ENCODE measurements at regions not wholly inside any gene's neighbourhood (a gene's known extent, or its start where the extent isn't known, plus 50 kb on each side); places are given as distances from the start of the nearest gene placed in this dataset.

GRCh38 chr9:96034553-96035122 lies 159.1 kb downstream of the ERCC6L2 start:
- H3K4me3 ChIP-seq (ENCODE audit: low read depth, low read length, poor library complexity, severe bottlenecking): no peak overlapping the region
- TF ChIP-seq, protein P1, sequence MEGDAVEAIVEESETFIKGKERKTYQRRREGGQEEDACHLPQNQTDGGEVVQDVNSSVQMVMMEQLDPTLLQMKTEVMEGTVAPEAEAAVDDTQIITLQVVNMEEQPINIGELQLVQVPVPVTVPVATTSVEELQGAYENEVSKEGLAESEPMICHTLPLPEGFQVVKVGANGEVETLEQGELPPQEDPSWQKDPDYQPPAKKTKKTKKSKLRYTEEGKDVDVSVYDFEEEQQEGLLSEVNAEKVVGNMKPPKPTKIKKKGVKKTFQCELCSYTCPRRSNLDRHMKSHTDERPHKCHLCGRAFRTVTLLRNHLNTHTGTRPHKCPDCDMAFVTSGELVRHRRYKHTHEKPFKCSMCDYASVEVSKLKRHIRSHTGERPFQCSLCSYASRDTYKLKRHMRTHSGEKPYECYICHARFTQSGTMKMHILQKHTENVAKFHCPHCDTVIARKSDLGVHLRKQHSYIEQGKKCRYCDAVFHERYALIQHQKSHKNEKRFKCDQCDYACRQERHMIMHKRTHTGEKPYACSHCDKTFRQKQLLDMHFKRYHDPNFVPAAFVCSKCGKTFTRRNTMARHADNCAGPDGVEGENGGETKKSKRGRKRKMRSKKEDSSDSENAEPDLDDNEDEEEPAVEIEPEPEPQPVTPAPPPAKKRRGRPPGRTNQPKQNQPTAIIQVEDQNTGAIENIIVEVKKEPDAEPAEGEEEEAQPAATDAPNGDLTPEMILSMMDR (IDR thresholded peaks at IDR 0.05; ENCODE audit: low read length): no peak
- no peak for TF ChIP-seq EZH2 (IDR thresholded peaks at IDR 0.05; ENCODE audit: borderline replicate concordance, low read length)
- no peak overlapping the region for H3K27ac ChIP-seq (ENCODE audit: low read depth, low read length, poor library complexity, severe bottlenecking)
- H3K4me2 ChIP-seq (ENCODE audit: low read length): no peak overlapping the region
- no peaks in the 10 kb centered on the region for H3F3A ChIP-seq (ENCODE audit: insufficient read depth, low read length)
- no peaks in the 10 kb centered on the region for H3K36me3 ChIP-seq (ENCODE audit: insufficient read depth, low read length)
- H3K9ac ChIP-seq (ENCODE audit: low read length): no peak overlapping the region
- H4K20me1 ChIP-seq (ENCODE audit: insufficient read depth, low read length): no peaks in the 10 kb centered on the region
- no peaks in the 10 kb centered on the region for H3K9me3 ChIP-seq (ENCODE audit: low read length)
- peaks cover 4% of the 10 kb centered on the region; the same call in 1 of the 2 replicates for H3K27me3 ChIP-seq (ENCODE audit: insufficient read depth, low read length)
- no peaks in the 10 kb centered on the region for H3K79me2 ChIP-seq (ENCODE audit: insufficient read depth, low read length)
- H2AFZ ChIP-seq (ENCODE audit: low read length): no peak overlapping the region
- H3K4me1 ChIP-seq (ENCODE audit: insufficient read depth, low read length, severe bottlenecking): no peaks in the 10 kb centered on the region
- no peaks in the 10 kb centered on the region for H3K9me2 ChIP-seq (ENCODE audit: low read depth, low read length)

DNA sequence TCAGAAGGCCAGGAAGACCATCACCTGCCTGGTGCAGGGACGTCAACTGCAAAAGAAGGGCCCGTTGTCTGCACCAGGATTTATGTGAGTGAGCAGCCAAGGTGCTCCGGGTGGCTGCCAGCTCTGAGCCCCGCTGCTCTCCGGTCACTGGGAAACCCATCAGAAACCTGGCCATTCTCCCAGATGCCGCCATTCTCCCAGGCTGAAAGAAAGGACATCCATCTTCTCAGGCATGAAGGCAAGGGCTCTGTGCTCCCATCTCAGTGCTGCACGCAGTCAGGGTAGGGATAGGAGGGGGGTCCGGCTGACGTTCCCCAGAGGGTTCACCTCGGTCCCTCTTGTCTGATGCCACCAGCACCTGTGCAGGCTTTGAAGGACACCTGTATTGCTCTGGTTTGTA lies 158.4 kb downstream of the ERCC6L2 start:
- H3K9ac ChIP-seq (ENCODE audit: low read length): no peak overlapping the region

DNA sequence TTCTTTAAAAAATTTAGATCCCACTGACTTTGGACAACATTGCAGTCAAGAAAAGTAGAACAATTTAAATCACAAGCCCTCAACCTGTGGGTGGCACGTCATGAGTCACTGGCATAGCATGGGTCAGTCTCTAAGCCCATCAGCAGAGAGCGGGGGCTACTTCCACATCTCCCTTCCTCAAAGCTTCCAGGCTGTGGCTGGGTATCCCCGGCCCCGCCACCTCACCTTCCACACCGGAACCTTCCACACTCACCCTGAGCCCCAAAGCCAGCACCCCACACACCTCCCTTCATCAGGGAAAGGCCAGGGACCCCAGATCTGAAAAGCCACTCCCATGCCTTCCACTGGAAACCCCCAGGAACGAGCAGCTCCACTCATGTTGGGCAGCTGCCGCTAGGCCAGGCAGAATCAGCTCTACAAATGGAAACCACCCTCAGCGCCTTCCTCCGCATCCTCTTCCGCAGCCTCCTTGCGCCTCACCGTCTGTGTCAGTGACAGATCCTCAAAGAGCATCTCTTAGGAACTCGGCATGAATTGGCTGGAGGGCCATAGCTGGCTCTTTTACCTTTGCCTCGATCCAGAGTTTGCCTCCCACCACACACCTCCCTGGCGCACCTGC lies 156.5 kb downstream of the ERCC6L2 start:
- H3K9ac ChIP-seq (ENCODE audit: low read length): no peak overlapping the region
- no peaks in the 10 kb centered on the region for H3K36me3 ChIP-seq (ENCODE audit: insufficient read depth, low read length)
- no peaks in the 10 kb centered on the region for H4K20me1 ChIP-seq (ENCODE audit: insufficient read depth, low read length)
- H3K27me3 ChIP-seq (ENCODE audit: insufficient read depth, low read length): peaks cover 4% of the 10 kb centered on the region; the same call in 1 of the 2 replicates
- no peaks in the 10 kb centered on the region for H3K9me3 ChIP-seq (ENCODE audit: low read length)
- H3K79me2 ChIP-seq (ENCODE audit: insufficient read depth, low read length): no peaks in the 10 kb centered on the region
- no peak overlapping the region for H3K27ac ChIP-seq (ENCODE audit: low read depth, low read length, poor library complexity, severe bottlenecking)
- no peak overlapping the region for H3K4me3 ChIP-seq (ENCODE audit: low read depth, low read length, poor library complexity, severe bottlenecking)
- no peaks in the 10 kb centered on the region for H3K4me1 ChIP-seq (ENCODE audit: insufficient read depth, low read length, severe bottlenecking)
- H3K4me2 ChIP-seq (ENCODE audit: low read length): no peak overlapping the region
- H3K9me2 ChIP-seq (ENCODE audit: low read depth, low read length): no peaks in the 10 kb centered on the region
- H3F3A ChIP-seq (ENCODE audit: insufficient read depth, low read length): no peaks in the 10 kb centered on the region
- H2AFZ ChIP-seq (ENCODE audit: low read length): no peak overlapping the region
- TF ChIP-seq, protein P1 (IDR thresholded peaks at IDR 0.05; ENCODE audit: low read length): no peak
- no peak for TF ChIP-seq EZH2 (IDR thresholded peaks at IDR 0.05; ENCODE audit: borderline replicate concordance, low read length)

More for the DNA sequence above, 158.4 kb downstream of the ERCC6L2 start:
- Histone ChIP-seq H3K4me3 (ENCODE audit: low read depth, low read length, poor library complexity, severe bottlenecking) (no peak overlapping the region), H3K27me3 (ENCODE audit: insufficient read depth, low read length) (peaks cover 4% of the 10 kb centered on the region; the same call in 1 of the 2 replicates), H2AFZ (ENCODE audit: low read length) (no peak overlapping the region), H3F3A (ENCODE audit: insufficient read depth, low read length) (no peaks in the 10 kb centered on the region), H3K36me3 (ENCODE audit: insufficient read depth, low read length) (no peaks in the 10 kb centered on the region), H3K4me2 (ENCODE audit: low read length) (no peak overlapping the region), H4K20me1 (ENCODE audit: insufficient read depth, low read length) (no peaks in the 10 kb centered on the region), H3K27ac (ENCODE audit: low read depth, low read length, poor library complexity, severe bottlenecking) (no peak overlapping the region), H3K9me2 (ENCODE audit: low read depth, low read length) (no peaks in the 10 kb centered on the region), H3K79me2 (ENCODE audit: insufficient read depth, low read length) (no peaks in the 10 kb centered on the region), H3K9me3 (ENCODE audit: low read length) (no peaks in the 10 kb centered on the region), H3K4me1 (ENCODE audit: insufficient read depth, low read length, severe bottlenecking) (no peaks in the 10 kb centered on the region)
- TF ChIP-seq EZH2 (IDR thresholded peaks at IDR 0.05; ENCODE audit: borderline replicate concordance, low read length): no peak
- TF ChIP-seq, protein P1 (IDR thresholded peaks at IDR 0.05; ENCODE audit: low read length): no peak
